Erythroblast (primary cell): ENCODE measurements at regions not wholly inside any gene's neighbourhood (a gene's known extent, or its start where the extent isn't known, plus 50 kb on each side); places are given as distances from the start of the nearest gene placed in this dataset.

Experiments used
- GATA1 ChIP-seq: IDR thresholded peaks from 2 replicates; pipeline ENCODE4 v1.6.1; 2011; ENCODE audit warnings: low read depth, mild to moderate bottlenecking, control low read depth, low read length, moderate library complexity
- POLR2A ChIP-seq: IDR thresholded peaks from 2 replicates; pipeline ENCODE4 v1.6.1; 2011; ENCODE audit warnings: mild to moderate bottlenecking, low read length

- no peak for TF ChIP-seq POLR2A
- no peak for TF ChIP-seq GATA1
Measured at GRCh38 chr12:46698003-46698402, 127.8 kb downstream of the SLC38A4 start.
